SK-N-SH treated with all-trans-retinoic acid at 6 μM for 48 hours (cell line): ENCODE measurements at regions not wholly inside any gene's neighbourhood (a gene's known extent, or its start where the extent isn't known, plus 50 kb on each side); places are given as distances from the start of the nearest gene placed in this dataset.

Source experiments
- ATAC-seq: fragments of 200-7000 bp; cut with Tn5 transposase; 3 replicates; pipeline ENCODE4 v1.9.1; 2020; ENCODE audit warnings: mild to moderate bottlenecking, moderate library complexity
- ARNTL ChIP-seq: fragments of 450-650 bp; formaldehyde crosslinking; IDR thresholded peaks from 2 replicates; pipeline ENCODE4 v1.5.0; 2020; ENCODE audit warnings: low read depth, mild to moderate bottlenecking, moderate library complexity, borderline replicate concordance
- BACH2 ChIP-seq: fragments of 250-450 bp; sonication (Bioruptor Pico); IDR thresholded peaks from 2 replicates; pipeline ENCODE4 v1.9.0; 2021; ENCODE audit warnings: mild to moderate bottlenecking, borderline replicate concordance
- CREB5 ChIP-seq: fragments of 250-450 bp; sonication (Bioruptor Pico); IDR thresholded peaks from 2 replicates; pipeline ENCODE4 v1.5.1; 2020; ENCODE audit warnings: low read depth, mild to moderate bottlenecking, moderate library complexity
- CSRNP3 ChIP-seq: fragments of 250-450 bp; sonication (Bioruptor Pico); IDR thresholded peaks from 2 replicates; pipeline ENCODE4 v1.5.1; 2021; ENCODE audit warnings: mild to moderate bottlenecking, moderate library complexity
- ESRRG ChIP-seq: fragments of 250-450 bp; sonication (Bioruptor Pico); IDR thresholded peaks from 2 replicates; pipeline ENCODE4 v1.6.1; 2021; ENCODE audit warnings: mild to moderate bottlenecking
- GLIS3 ChIP-seq: fragments of 250-450 bp; sonication (Bioruptor Pico); IDR thresholded peaks from 2 replicates; pipeline ENCODE4 v1.5.0; 2020; ENCODE audit warnings: mild to moderate bottlenecking, moderate library complexity
- ISL1 ChIP-seq: fragments of 250-450 bp; sonication (Bioruptor Pico); IDR thresholded peaks from 2 replicates; pipeline ENCODE4 v2.1.2; 2022; ENCODE audit warnings: mild to moderate bottlenecking, moderate library complexity
- OSR1 ChIP-seq: fragments of 250-450 bp; sonication (Bioruptor Pico); IDR thresholded peaks from 2 replicates; pipeline ENCODE4 v1.8.0; 2022; ENCODE audit warnings: moderate library complexity, mild to moderate bottlenecking, inconsistent platforms
- PATZ1 ChIP-seq: fragments of 250-450 bp; sonication (Bioruptor Pico); IDR thresholded peaks from 2 replicates; pipeline ENCODE4 v1.8.0; 2020; ENCODE audit warnings: mild to moderate bottlenecking, moderate library complexity, borderline replicate concordance
- POU6F1 ChIP-seq: fragments of 250-450 bp; sonication (Bioruptor Pico); IDR thresholded peaks from 2 replicates; pipeline ENCODE4 v1.8.0; 2021; ENCODE audit warnings: low read depth, mild to moderate bottlenecking, moderate library complexity, borderline replicate concordance
- SNAI2 ChIP-seq: fragments of 250-450 bp; sonication (Bioruptor Pico); IDR thresholded peaks from 2 replicates; pipeline ENCODE4 v1.5.0; 2020; ENCODE audit warnings: mild to moderate bottlenecking, moderate library complexity
- TCF4 ChIP-seq: fragments of 250-450 bp; sonication (Bioruptor Pico); IDR thresholded peaks from 2 replicates; pipeline ENCODE4 v1.8.0; 2021; ENCODE audit warnings: mild to moderate bottlenecking, moderate library complexity, borderline replicate concordance
- TOX ChIP-seq: fragments of 250-450 bp; sonication (Bioruptor Pico); IDR thresholded peaks from 2 replicates; pipeline ENCODE4 v1.8.0; 2021; ENCODE audit warnings: mild to moderate bottlenecking, moderate library complexity, borderline replicate concordance
- TSHZ2 ChIP-seq: fragments of 250-450 bp; sonication (Bioruptor Pico); IDR thresholded peaks from 2 replicates; pipeline ENCODE4 v1.5.0; 2020; ENCODE audit warnings: mild to moderate bottlenecking, moderate library complexity
- ZC3H10 ChIP-seq: fragments of 250-450 bp; sonication (Bioruptor Pico); IDR thresholded peaks from 2 replicates; pipeline ENCODE4 v1.5.1; 2021; ENCODE audit warnings: mild to moderate bottlenecking, moderate library complexity
- ZFP3 ChIP-seq: fragments of 250-450 bp; sonication (Bioruptor Pico); IDR thresholded peaks from 2 replicates; pipeline ENCODE4 v1.5.0; 2020; ENCODE audit warnings: mild to moderate bottlenecking, moderate library complexity
- ZFP30 ChIP-seq: fragments of 450-650 bp; formaldehyde crosslinking; IDR thresholded peaks from 2 replicates; pipeline ENCODE4 v1.5.0; 2022; ENCODE audit warnings: mild to moderate bottlenecking, moderate library complexity
- ZNF565 ChIP-seq: fragments of 450-650 bp; formaldehyde crosslinking; conservative IDR thresholded peaks from 2 replicates; pipeline ENCODE4 v1.5.0; 2020; ENCODE audit warnings: low read depth, mild to moderate bottlenecking, moderate library complexity
- ZNF70 ChIP-seq: fragments of 450-650 bp; formaldehyde crosslinking; IDR thresholded peaks from 2 replicates; pipeline ENCODE4 v1.5.0; 2020; ENCODE audit warnings: mild to moderate bottlenecking, moderate library complexity
- ZNF8 ChIP-seq: fragments of 450-650 bp; formaldehyde crosslinking; IDR thresholded peaks from 2 replicates; pipeline ENCODE4 v1.5.0; 2020; ENCODE audit warnings: mild to moderate bottlenecking, moderate library complexity

DNA sequence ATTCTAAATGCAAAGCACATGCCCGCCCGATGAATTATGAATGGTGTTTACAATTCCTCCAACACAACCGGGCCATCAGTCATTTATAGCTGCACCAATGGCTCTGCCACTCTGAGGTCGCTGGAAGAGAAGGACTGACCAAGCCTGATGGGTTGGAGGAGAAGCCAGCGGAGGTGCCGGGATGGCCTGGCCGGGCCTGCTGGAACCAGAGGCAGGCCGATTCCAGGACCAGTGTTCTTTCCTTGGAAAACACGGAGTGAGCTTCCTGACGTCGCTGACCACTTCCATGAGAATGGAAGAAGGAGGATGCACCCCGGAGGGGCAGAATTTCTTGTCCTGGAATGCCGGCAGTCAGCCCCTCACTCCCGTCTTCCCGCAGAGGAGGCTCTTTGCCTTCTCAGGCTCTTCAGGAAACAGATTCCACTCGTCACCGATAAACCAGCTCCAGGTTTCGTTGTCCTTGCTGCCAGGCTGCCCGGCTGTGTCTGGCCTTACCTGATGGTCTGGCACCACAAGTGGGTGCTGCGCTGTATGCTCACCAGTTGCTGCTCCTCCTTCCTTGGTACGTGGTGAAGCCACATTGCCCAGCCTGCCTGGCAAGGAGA is 358.5 kb upstream of the SFSWAP start (continued):
- TF ChIP-seq CSRNP3 (CRISPR knock-in tag), result no peak
- TF ChIP-seq PATZ1, result no peak
- TF ChIP-seq ZNF565 (CRISPR knock-in tag), result no peak
- TF ChIP-seq TCF4 (CRISPR knock-in tag), result no peak
- TF ChIP-seq ZNF70 (CRISPR knock-in tag), result no peak

DNA sequence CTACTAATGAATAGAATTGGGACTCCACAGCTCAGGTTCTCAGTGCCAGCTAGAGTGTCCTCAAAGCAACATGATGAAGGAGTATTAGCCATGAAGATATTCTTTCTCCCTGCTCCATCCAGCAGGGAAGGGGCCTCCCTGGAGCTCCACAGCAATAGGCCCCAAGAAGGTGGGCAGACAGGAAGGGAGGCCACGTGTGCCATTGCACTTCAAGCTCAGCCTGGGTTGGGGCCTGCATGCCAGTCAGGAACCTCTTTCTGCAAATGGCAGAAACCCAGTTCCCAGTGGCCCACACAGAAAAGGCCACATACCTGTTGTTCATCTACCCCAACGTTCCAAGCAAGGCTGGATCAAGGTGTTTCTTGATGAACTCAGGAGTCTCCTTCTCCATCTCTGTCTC is 357.5 kb upstream of the SFSWAP start:
- TF ChIP-seq BACH2 (CRISPR knock-in tag) (no peak), GLIS3 (CRISPR knock-in tag) (no peak), TSHZ2 (CRISPR knock-in tag) (no peak), ZC3H10 (CRISPR knock-in tag) (no peak), ISL1 (no peak), ESRRG (no peak), ZNF70 (CRISPR knock-in tag) (no peak), SNAI2 (CRISPR knock-in tag) (no peak), POU6F1 (CRISPR knock-in tag) (no peak), TOX (CRISPR knock-in tag) (no peak), PATZ1 (no peak), ZFP30 (no peak), CREB5 (CRISPR knock-in tag) (no peak)
- ATAC-seq, result no peak

GRCh38 chr12:131353826-131354225 is 357.1 kb upstream of the SFSWAP start:
- no peak for ATAC-seq
- TF ChIP-seq TOX (CRISPR knock-in tag), result no peak
- no peak for TF ChIP-seq CSRNP3 (CRISPR knock-in tag)
- no peak for TF ChIP-seq BACH2 (CRISPR knock-in tag)
- no peak for TF ChIP-seq ZC3H10 (CRISPR knock-in tag)
- TF ChIP-seq ZNF565 (CRISPR knock-in tag), result no peak
- TF ChIP-seq ZNF8, result no peak
- TF ChIP-seq ZNF70 (CRISPR knock-in tag), result no peak
- no peak for TF ChIP-seq SNAI2 (CRISPR knock-in tag)
- no peak for TF ChIP-seq ZFP3 (CRISPR knock-in tag)
- TF ChIP-seq TCF4 (CRISPR knock-in tag), result no peak
- TF ChIP-seq ARNTL (CRISPR knock-in tag), result no peak
- no peak for TF ChIP-seq TSHZ2 (CRISPR knock-in tag)
- TF ChIP-seq OSR1 (CRISPR knock-in tag), result no peak
